HEK293 (cell line): ENCODE measurements at regions not wholly inside any gene's neighbourhood (a gene's known extent, or its start where the extent isn't known, plus 50 kb on each side); places are given as distances from the start of the nearest gene placed in this dataset.

ENCODE experiments used
- SP3 ChIP-seq: fragments of 450-650 bp; formaldehyde crosslinking; IDR thresholded peaks from 2 replicates; pipeline ENCODE4 v1.5.1; 2016; ENCODE audit warnings: missing biosample characterization, missing genetic modification characterization
- ZNF16 ChIP-seq: fragments of 450-650 bp; formaldehyde crosslinking; IDR thresholded peaks from 2 replicates; pipeline ENCODE4 v1.5.1; 2016; ENCODE audit warnings: low read depth, missing biosample characterization, missing genetic modification characterization
- ZNF274 ChIP-seq, 2 experiments: fragments of 200-500 bp in 1 of 2; fragments of 450-650 bp in 1 of 2; sonication (Bioruptor generic) in 1 of 2; formaldehyde crosslinking in 1 of 2; IDR thresholded peaks; 2 replicates each; pipeline versions ENCODE4 v1.5.1 to v1.6.1; 2014 to 2016; ENCODE audit warnings: borderline replicate concordance in 1 of 2, inconsistent platforms in 1 of 2, low read length in 1 of 2, missing biosample characterization in 1 of 2, missing genetic modification characterization in 1 of 2
- ZNF501 ChIP-seq: fragments of 450-650 bp; formaldehyde crosslinking; IDR thresholded peaks from 2 replicates; pipeline ENCODE4 v1.5.1; 2016; ENCODE audit warnings: missing biosample characterization, missing genetic modification characterization
- TF ChIP-seq, protein P1 (sequence below): fragments of 450-650 bp; IDR thresholded peaks from 2 replicates; pipeline ENCODE4 v1.5.1; 2018; ENCODE audit warnings: missing biosample characterization, missing genetic modification characterization
- TF ChIP-seq, protein P2 (sequence below): fragments of 450-650 bp; formaldehyde crosslinking; IDR thresholded peaks from 2 replicates; pipeline ENCODE4 v1.5.1; 2016; ENCODE audit warnings: missing biosample characterization, missing genetic modification characterization

DNA sequence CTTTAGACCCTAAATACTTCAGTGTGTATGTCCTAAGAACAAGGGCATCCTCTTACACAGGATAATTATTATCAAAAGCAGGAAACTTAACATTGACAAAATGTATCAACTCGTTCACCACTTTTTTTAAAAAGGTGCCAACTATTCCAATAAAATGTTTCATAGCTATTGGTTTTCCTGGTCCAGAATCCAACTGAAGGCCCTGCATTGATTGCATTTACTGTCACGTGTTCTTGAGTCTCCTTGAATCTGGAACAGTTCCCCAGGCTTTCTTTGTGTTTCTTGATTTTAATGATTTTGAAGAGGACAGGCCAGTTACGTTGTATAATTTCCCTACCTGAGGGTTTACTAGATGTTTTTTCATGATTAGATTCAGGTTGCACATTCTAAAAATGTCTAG, 94.6 kb upstream of the ARHGEF3 start:
- TF ChIP-seq, protein P1, sequence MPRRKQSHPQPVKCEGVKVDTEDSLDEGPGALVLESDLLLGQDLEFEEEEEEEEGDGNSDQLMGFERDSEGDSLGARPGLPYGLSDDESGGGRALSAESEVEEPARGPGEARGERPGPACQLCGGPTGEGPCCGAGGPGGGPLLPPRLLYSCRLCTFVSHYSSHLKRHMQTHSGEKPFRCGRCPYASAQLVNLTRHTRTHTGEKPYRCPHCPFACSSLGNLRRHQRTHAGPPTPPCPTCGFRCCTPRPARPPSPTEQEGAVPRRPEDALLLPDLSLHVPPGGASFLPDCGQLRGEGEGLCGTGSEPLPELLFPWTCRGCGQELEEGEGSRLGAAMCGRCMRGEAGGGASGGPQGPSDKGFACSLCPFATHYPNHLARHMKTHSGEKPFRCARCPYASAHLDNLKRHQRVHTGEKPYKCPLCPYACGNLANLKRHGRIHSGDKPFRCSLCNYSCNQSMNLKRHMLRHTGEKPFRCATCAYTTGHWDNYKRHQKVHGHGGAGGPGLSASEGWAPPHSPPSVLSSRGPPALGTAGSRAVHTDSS (tag by site-specific recombination): no peak
- TF ChIP-seq SP3 (tag by site-specific recombination): no peak
- TF ChIP-seq ZNF274 (IDR thresholded peaks at IDR 0.05; ENCODE audit: low read length): no peak
- TF ChIP-seq ZNF274 (tag by site-specific recombination; IDR thresholded peaks at IDR 0.05; ENCODE audit: borderline replicate concordance): no peak
- no peak for TF ChIP-seq ZNF501 (tag by site-specific recombination)
- TF ChIP-seq, protein P2, sequence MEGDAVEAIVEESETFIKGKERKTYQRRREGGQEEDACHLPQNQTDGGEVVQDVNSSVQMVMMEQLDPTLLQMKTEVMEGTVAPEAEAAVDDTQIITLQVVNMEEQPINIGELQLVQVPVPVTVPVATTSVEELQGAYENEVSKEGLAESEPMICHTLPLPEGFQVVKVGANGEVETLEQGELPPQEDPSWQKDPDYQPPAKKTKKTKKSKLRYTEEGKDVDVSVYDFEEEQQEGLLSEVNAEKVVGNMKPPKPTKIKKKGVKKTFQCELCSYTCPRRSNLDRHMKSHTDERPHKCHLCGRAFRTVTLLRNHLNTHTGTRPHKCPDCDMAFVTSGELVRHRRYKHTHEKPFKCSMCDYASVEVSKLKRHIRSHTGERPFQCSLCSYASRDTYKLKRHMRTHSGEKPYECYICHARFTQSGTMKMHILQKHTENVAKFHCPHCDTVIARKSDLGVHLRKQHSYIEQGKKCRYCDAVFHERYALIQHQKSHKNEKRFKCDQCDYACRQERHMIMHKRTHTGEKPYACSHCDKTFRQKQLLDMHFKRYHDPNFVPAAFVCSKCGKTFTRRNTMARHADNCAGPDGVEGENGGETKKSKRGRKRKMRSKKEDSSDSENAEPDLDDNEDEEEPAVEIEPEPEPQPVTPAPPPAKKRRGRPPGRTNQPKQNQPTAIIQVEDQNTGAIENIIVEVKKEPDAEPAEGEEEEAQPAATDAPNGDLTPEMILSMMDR (tag by site-specific recombination): no peak
- no peak for TF ChIP-seq ZNF16 (tag by site-specific recombination)
